Neutrophil (primary cell): ENCODE measurements at regions not wholly inside any gene's neighbourhood (a gene's known extent, or its start where the extent isn't known, plus 50 kb on each side); places are given as distances from the start of the nearest gene placed in this dataset.

Experiments
- H3K27ac ChIP-seq: fragments of 200-600 bp; sonication (generic); 2 replicates; pipeline ENCODE4 v1.5.1; 2016; ENCODE audit warnings: mild to moderate bottlenecking, moderate library complexity
- H3K27me3 ChIP-seq: fragments of 200-600 bp; sonication (generic); 2 replicates; pipeline ENCODE4 v1.6.0; 2016; ENCODE audit warnings: mild to moderate bottlenecking
- H3K36me3 ChIP-seq: fragments of 200-600 bp; sonication (generic); 2 replicates; pipeline ENCODE4 v1.5.1; 2017
- H3K4me1 ChIP-seq, 2 experiments: fragments of 200-600 bp in 1 of 2; sonication (generic) in 1 of 2; 1 replicate in 1 of 2; 2 replicates in 1 of 2; pipeline versions ENCODE4 v1.5.1 to v1.6.1; 2013 to 2016; ENCODE audit warnings: low read depth in 1 of 2, low read length in 1 of 2, mild to moderate bottlenecking in 1 of 2, moderate library complexity in 1 of 2; ENCODE audit not compliant: control insufficient read depth in 1 of 2, insufficient read depth in 1 of 2
- H3K4me3 ChIP-seq, 2 experiments: fragments of 200-600 bp in 1 of 2; sonication (generic) in 1 of 2; 1 replicate in 1 of 2; 2 replicates in 1 of 2; pipeline ENCODE4 v1.5.1; 2013 to 2016; ENCODE audit warnings: low read depth in 1 of 2, low read length in 1 of 2, mild to moderate bottlenecking in 1 of 2, moderate library complexity in 1 of 2
- H3K9me3 ChIP-seq: fragments of 200-600 bp; sonication (generic); 2 replicates; pipeline ENCODE4 v1.5.1; 2016
- TF ChIP-seq, protein P1 (sequence below): fragments of 200-600 bp; sonication (generic); IDR thresholded peaks from 2 replicates; pipeline ENCODE4 v1.5.1; 2016; ENCODE audit warnings: antibody characterized with exemption

DNA sequence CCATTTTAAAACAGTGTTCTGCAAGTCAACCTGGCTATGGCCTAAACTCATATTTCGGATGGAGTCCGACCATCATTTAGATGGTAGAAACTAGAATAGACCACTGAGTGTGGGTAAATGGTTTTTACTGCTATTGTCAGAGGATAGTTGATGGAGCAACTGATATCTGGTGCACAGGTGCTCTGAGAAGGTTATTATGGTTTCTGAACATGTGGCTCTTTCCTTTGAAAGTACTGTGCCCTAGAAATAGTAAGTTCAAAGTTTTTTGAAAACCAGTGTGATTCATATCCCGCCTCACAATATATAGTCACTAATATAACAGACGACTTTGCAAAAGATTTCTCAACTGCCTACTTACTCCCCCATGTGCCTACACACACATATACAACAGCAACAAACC, 64.4 kb upstream of the BTG1 start:
- H3K27ac ChIP-seq = no peak overlapping the region
- H3K9me3 ChIP-seq = no peaks in the 10 kb centered on the region

DNA sequence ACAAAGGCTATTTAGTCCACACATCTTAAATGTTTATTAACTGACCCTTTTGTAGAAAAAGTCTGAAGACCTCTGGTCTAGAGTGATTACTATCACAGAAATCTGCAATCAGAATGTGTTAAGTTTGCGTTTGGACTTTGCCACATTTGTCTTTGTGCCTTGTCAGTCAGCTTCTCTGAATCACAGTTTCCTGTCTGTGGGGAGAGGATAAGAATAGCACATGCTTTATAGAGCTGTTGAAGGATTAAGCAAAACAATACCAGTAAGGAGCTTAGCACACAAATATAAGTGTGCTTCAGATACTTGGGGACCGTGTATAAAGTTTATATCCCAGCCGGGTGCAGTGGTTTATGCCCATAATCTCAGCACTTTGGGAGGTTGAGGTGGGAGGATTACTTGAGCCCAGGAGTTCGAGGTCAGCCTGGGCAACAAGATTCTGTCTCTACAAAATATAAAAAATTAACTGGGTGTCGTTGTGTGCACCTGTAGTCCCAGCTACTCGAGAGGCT, 63.0 kb upstream of the BTG1 start:
- H3K27me3 ChIP-seq = no peaks in the 10 kb centered on the region
- no peak overlapping the region for H3K4me3 ChIP-seq
- no peaks in the 10 kb centered on the region for H3K4me1 ChIP-seq
- H3K36me3 ChIP-seq = no peaks in the 10 kb centered on the region
- no peak overlapping the region for H3K27ac ChIP-seq
- TF ChIP-seq, protein P1, sequence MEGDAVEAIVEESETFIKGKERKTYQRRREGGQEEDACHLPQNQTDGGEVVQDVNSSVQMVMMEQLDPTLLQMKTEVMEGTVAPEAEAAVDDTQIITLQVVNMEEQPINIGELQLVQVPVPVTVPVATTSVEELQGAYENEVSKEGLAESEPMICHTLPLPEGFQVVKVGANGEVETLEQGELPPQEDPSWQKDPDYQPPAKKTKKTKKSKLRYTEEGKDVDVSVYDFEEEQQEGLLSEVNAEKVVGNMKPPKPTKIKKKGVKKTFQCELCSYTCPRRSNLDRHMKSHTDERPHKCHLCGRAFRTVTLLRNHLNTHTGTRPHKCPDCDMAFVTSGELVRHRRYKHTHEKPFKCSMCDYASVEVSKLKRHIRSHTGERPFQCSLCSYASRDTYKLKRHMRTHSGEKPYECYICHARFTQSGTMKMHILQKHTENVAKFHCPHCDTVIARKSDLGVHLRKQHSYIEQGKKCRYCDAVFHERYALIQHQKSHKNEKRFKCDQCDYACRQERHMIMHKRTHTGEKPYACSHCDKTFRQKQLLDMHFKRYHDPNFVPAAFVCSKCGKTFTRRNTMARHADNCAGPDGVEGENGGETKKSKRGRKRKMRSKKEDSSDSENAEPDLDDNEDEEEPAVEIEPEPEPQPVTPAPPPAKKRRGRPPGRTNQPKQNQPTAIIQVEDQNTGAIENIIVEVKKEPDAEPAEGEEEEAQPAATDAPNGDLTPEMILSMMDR = no peak
- no peaks in the 10 kb centered on the region for H3K9me3 ChIP-seq

More for the DNA sequence above, 64.4 kb upstream of the BTG1 start:
- Histone ChIP-seq H3K36me3 (no peaks in the 10 kb centered on the region), H3K27me3 (no peaks in the 10 kb centered on the region), H3K4me3 (no peak overlapping the region), H3K4me1 (no peaks in the 10 kb centered on the region)
- TF ChIP-seq, protein P1 = no peak

DNA sequence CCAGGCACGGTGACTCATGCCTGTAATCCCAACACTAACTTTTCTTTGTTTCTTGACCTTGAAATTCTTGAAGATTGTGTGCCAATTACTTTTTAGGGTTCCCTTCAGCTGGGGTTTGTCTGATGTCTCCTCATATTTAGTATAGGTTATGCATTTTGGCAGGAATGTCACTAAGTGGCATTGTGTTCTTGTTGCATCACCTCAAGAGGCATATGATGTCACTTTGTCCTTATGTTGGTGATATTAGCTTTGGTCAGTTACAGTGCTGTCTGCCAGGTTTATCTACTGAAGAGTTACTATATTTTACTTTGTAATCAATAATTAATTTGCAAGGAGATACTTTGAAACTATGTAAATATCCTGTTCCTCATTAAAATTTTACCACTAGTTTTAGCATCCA, 61.0 kb upstream of the BTG1 start:
- Histone ChIP-seq H3K27ac (no peak overlapping the region), H3K27me3 (no peaks in the 10 kb centered on the region), H3K4me3 (no peak overlapping the region), H3K4me1 (no peaks in the 10 kb centered on the region), H3K9me3 (no peaks in the 10 kb centered on the region), H3K36me3 (no peaks in the 10 kb centered on the region)
- TF ChIP-seq, protein P1 = no peak

DNA sequence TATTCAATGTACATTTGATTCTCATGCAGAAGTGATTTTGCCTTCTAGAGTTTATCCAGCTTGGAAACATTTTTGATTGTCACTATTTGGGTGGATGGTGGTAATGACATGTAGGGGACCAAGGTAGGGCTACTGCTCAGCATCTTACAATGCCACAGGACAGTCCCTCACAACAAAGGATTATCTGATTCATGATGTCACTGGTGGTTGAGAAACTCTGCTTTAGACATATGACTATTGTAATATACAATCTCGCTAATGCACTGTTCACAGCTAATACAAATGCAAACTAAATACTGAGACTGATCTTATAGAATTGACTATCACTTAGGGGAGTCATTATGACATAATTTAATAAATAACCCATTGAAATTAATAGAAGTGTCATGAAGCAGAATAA, 60.4 kb upstream of the BTG1 start:
- Histone ChIP-seq H3K27me3 (no peaks in the 10 kb centered on the region), H3K4me3 (no peak overlapping the region), H3K9me3 (no peaks in the 10 kb centered on the region), H3K36me3 (no peaks in the 10 kb centered on the region), H3K27ac (no peak overlapping the region), H3K4me1 (no peaks in the 10 kb centered on the region)
- TF ChIP-seq, protein P1 = no peak

DNA sequence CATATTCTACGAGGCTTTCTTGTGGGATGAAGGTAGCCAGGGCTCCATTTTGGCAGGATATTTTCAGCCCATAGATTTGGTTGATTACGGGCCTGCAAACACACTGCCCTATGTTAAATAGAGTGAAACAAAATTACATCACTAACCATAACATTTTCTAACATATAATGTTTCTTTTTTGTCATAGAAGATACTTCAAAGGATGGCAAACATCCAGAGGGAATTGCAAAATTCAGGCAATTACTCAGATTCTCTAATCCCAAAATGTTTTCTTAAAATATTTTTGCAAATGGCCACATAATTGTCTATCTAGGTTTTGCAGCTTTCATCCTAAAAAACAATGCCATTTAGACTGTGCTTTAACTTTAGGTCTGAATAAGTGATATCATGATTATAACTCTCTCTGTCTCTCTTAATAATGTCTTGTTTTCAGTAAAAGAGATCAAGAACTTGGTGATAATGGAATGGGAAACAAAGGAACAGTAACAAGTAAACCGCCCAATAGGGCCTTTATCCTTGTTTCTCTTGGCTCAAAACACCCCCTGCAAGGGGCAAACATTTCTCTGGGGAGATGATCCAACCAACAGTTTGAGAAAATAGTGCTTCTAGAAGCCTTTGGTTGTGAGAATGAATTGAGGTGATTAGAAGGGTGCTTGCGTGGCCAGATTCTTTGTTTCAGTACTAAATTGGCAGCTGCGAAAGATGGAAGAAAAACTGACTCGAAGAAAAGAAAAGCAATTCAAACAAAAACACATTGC, 54.4 kb upstream of the BTG1 start:
- Histone ChIP-seq H3K27ac (no peak overlapping the region), H3K4me1 (no peaks in the 10 kb centered on the region), H3K4me3 (no peak overlapping the region)

More for the DNA sequence above, 54.4 kb upstream of the BTG1 start:
- Histone ChIP-seq H3K27me3 (no peaks in the 10 kb centered on the region), H3K36me3 (no peaks in the 10 kb centered on the region), H3K9me3 (no peaks in the 10 kb centered on the region)
- TF ChIP-seq, protein P1 = no peak
